Activated CD8-positive, alpha-beta T cell treated with anti-CD3 and anti-CD28 coated beads for 36 hours (primary cell): ENCODE measurements at regions not wholly inside any gene's neighbourhood (a gene's known extent, or its start where the extent isn't known, plus 50 kb on each side); places are given as distances from the start of the nearest gene placed in this dataset.

Source experiments
- ATAC-seq: fragments of 200-7000 bp; cut with Tn5 transposase; one replicate; pipeline ENCODE4 v1.10.0; 2021; ENCODE audit warnings: mild to moderate bottlenecking, moderate library complexity
- CTCF ChIA-PET: fragments of 350-600 bp; sonication (Branson Sonifier 250); formaldehyde crosslinking; loops from one replicate; lab custom pipeline; 2021; ENCODE audit warnings: antibody characterized with exemption; lab: Charles Lee
- POLR2A ChIA-PET: fragments of 350-600 bp; sonication (Branson Sonifier 250); formaldehyde crosslinking; loops from one replicate; lab custom pipeline; 2021; ENCODE audit warnings: antibody characterized with exemption; lab: Charles Lee
- DNase-seq: peaks from one replicate; pipeline ENCODE4 v3.0.0-alpha.2; 2020
- H3K27ac Mint-ChIP-seq: one replicate; pipeline ENCODE4 v1.8.0; 2021; ENCODE audit warnings: mild to moderate bottlenecking, mixed read lengths
- H3K27me3 Mint-ChIP-seq: one replicate; pipeline ENCODE4 v1.8.0; 2021; ENCODE audit warnings: mixed read lengths
- H3K36me3 Mint-ChIP-seq: one replicate; pipeline ENCODE4 v1.8.0; 2021; ENCODE audit warnings: low read depth, mixed read lengths
- H3K4me1 Mint-ChIP-seq: one replicate; pipeline ENCODE4 v1.8.0; 2021; ENCODE audit warnings: low read depth, mixed read lengths
- H3K4me3 Mint-ChIP-seq: one replicate; pipeline ENCODE4 v1.8.0; 2021; ENCODE audit warnings: mild to moderate bottlenecking, moderate library complexity, mixed read lengths
- H3K9me3 Mint-ChIP-seq: one replicate; pipeline ENCODE4 v1.8.0; 2021; ENCODE audit warnings: mixed read lengths
- CTCF ChIP-seq: fragments of 200-600 bp; IDR thresholded peaks from one replicate; pipeline ENCODE4 v1.8.0; 2022; ENCODE audit warnings: antibody characterized with exemption, mild to moderate bottlenecking
- intact Hi-C: fragments of 100-400 bp; cut with micrococcal nuclease; formaldehyde crosslinking; loops from one replicate; pipeline ENCODE4 v1.10.0; 2022

GRCh38 chr14:36465178-36465577 lies 54.9 kb downstream of the NKX2-1 start:
- intact Hi-C loops: no loop called here
- H3K27ac Mint-ChIP-seq: no peak overlapping the region
- DNase-seq (no peak), ATAC-seq (no peak)
- H3K9me3 Mint-ChIP-seq: no peaks in the 10 kb centered on the region
- no peaks in the 10 kb centered on the region for H3K36me3 Mint-ChIP-seq
- POLR2A ChIA-PET: no interaction called here
- TF ChIP-seq CTCF: no peak
- H3K4me3 Mint-ChIP-seq: no peak overlapping the region
- CTCF ChIA-PET: no interaction called here
- H3K4me1 Mint-ChIP-seq: no peaks in the 10 kb centered on the region
- peaks cover 4% of the 10 kb centered on the region for H3K27me3 Mint-ChIP-seq

- DNase-seq: no peak
- CTCF ChIA-PET: no interaction called here
- Mint-ChIP-seq H3K4me1 (no peaks in the 10 kb centered on the region), H3K4me3 (no peak overlapping the region), H3K36me3 (no peaks in the 10 kb centered on the region), H3K27me3 (peaks cover 5% of the 10 kb centered on the region), H3K27ac (no peak overlapping the region), H3K9me3 (no peaks in the 10 kb centered on the region)
- POLR2A ChIA-PET: no interaction called here
- no peak for ATAC-seq
- intact Hi-C loops: no loop called here
- TF ChIP-seq CTCF: no peak
These were observed 57.1 kb downstream of the NKX2-1 start for GRCh38 chr14:36462890-36463289.

- TF ChIP-seq CTCF: no peak
- peaks cover 3% of the 10 kb centered on the region for H3K27me3 Mint-ChIP-seq
- intact Hi-C loops: no loop called here
- no peaks in the 10 kb centered on the region for H3K36me3 Mint-ChIP-seq
- CTCF ChIA-PET: interaction anchor here (0.6 kb wide), 1 partner anchor 188 kb away, joined by 4 read pairs; no protein-coding TSS in a partner anchor
- POLR2A ChIA-PET: no interaction called here
- DNase-seq (no peak), ATAC-seq (no peak)
- no peak overlapping the region for H3K27ac Mint-ChIP-seq
- H3K4me3 Mint-ChIP-seq: no peak overlapping the region
- no peaks in the 10 kb centered on the region for H3K9me3 Mint-ChIP-seq
- H3K4me1 Mint-ChIP-seq: no peaks in the 10 kb centered on the region
These were observed 64.8 kb downstream of the NKX2-1 start for GRCh38 chr14:36455241-36455627.

- Mint-ChIP-seq H3K4me3 (no peak overlapping the region), H3K36me3 (no peaks in the 10 kb centered on the region), H3K9me3 (no peaks in the 10 kb centered on the region), H3K27me3 (peaks cover 1% of the 10 kb centered on the region), H3K4me1 (no peaks in the 10 kb centered on the region), H3K27ac (no peak overlapping the region)
- ATAC-seq (no peak), DNase-seq (no peak)
- TF ChIP-seq CTCF: no peak
- CTCF ChIA-PET: no interaction called here
- POLR2A ChIA-PET: no interaction called here
- intact Hi-C loops: no loop called here
These were observed 65.3 kb downstream of the NKX2-1 start for GRCh38 chr14:36454599-36455240.

GRCh38 chr14:36452860-36453259 lies 67.2 kb downstream of the NKX2-1 start:
- POLR2A ChIA-PET: no interaction called here
- H3K27ac Mint-ChIP-seq: no peak overlapping the region
- no peak overlapping the region for H3K4me3 Mint-ChIP-seq
- no peaks in the 10 kb centered on the region for H3K9me3 Mint-ChIP-seq
- CTCF ChIA-PET: no interaction called here
- no peak for DNase-seq
- no peaks in the 10 kb centered on the region for H3K4me1 Mint-ChIP-seq
- no peak for ATAC-seq
- intact Hi-C loops: no loop called here
- H3K27me3 Mint-ChIP-seq: peaks cover 3% of the 10 kb centered on the region
- no peak for TF ChIP-seq CTCF
- no peaks in the 10 kb centered on the region for H3K36me3 Mint-ChIP-seq
